ENCODE measurements at regions not wholly inside any gene's neighbourhood (a gene's known extent, or its start where the extent isn't known, plus 50 kb on each side); places are given as distances from the start of the nearest gene placed in this dataset.

DNA sequence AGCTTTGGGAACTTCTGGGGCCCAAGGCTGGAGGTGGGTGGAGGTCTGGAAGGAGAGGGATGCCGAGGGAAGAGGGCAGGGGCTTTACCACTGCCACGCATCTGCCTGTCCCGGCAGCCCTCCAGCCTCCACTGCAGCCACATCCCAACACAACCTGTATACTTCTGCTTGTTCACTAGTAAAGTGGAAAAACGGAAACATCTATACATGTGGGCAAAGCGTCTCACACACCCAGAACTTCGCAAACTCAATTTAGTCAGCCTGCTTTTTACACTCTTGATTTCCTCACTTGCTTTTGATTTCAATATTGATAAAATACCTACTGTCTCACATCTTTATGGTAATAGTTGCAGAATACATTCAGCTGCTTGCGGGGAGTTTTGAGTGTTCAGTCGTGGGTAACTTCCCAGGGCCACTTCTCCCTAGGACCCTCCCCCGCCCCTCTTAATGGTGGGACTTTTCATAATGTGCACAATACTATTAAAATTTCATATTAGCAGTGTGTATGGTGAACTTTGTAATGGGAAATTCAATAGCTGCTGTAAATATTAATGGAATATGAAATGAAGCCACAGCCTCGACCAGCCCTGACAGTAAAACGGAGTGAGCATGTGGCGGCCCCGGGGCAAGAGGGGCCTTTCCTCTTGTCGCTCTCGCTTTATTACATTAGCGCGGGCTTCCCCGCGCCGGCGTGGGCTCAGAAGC is 85.2 kb downstream of the NR2F2 start:
- DNase-seq = no peak

DNA sequence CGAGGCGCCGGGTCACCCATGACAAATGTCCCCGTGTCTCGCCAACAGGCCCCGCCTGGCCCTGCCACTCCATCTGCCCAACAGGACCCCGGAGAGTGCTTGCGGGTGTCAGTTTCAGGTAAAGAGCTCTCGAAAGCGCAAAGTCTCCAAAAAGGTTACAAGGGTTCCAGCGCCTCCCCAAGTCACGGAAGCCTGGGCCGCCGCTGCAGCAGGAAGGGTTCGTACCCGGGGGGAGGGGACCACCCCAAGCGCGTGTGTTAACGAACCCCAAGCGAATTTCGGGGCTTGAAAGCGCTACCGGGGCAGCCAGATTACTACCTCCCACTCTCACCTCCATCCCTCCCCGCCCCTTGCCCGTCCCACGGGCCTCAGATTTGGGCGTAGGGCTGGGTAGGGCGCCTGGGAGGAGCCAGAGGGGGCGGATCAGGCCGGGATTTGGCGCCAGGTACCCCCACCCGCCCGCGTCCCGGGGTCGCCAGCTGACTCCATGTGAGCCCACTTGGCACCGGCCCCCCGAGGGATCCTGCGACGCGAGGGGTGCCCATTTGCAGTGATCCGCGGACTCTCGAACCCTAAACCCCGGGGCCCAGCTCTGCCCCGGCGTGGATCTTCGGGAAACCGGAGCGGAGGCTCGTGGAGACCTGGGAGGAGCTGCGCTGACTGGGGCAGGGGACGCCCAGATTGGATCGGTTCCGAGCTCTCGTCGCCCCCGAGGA is 85.9 kb downstream of the NR2F2 start:
- no peak for DNase-seq

DNA sequence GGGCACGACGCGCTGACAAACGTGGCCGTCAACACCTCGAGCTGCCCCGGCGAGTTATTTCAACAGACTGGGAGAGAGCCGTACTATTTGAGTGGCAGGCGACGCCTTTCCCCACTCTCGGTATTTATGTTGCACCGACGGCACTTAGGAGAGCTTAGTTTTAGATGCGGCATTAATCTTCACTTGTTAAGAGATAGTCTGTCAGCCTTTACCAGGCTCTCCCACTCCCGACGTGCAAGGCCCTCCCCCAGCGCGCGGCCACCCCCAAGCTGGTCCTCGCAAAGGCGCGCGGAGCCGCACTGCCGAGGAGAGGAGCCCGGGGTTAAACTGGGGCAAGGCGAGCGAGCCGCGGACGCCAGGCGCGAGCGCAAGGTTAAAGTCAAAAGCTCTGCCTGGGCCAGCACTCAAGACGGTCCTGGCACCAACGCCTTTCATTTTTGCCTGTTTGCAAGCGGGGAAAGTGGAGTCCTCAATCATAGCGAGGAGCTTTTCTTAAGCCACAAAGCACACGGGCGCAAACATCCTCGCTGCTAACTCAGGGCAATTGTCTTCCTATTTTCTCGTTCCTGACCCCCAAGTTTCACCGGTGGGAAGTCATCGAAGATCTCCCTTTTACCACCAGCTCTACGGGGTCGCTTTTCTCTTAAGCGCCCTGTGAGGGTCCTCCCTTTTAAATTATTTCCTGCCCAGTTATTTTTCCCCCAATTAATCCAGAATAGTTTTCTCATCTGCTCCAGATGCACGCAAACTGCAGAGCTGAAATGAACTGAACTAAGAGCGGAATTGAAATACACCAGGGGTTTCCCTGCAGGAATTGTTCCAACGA is 86.6 kb downstream of the NR2F2 start:
- no peak for DNase-seq

DNA sequence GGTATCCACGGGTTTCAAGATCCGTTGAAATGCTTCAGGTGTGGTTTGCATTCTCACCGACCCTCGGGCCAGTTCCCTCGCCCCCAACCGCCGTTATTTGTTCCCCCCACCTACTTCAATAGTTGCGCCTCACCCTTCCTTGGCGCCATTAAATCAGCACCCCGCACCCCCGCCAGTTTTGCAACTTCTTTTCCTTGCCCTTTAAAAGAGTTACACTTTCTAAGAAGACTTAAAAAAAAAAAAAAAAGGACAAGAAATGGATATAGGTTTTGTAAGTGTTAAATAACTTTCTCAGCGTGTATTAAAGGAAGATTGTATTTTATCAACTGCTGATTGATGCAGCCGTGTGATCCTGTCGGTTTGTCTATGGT is 87.2 kb downstream of the NR2F2 start:
- DNase-seq = no peak

DNA sequence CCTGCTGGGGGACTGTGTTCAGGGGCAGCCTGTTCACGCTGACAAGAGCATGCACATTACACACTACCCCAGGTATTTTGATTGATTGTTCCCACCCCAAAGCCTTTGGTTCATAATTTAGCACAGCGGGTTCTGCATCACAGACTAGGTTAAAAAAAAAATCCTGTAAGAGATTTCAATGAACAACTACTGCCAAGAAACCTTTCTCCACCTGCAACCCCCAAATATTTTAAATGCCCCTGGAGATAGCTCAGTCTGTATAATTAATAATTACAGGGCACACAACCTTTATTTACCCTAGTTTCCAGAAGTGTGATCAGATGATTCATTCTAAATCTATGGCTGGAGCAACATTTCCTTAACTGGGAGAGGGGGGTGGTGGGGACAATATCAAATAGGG is 87.6 kb downstream of the NR2F2 start:
- no peak for DNase-seq

DNA sequence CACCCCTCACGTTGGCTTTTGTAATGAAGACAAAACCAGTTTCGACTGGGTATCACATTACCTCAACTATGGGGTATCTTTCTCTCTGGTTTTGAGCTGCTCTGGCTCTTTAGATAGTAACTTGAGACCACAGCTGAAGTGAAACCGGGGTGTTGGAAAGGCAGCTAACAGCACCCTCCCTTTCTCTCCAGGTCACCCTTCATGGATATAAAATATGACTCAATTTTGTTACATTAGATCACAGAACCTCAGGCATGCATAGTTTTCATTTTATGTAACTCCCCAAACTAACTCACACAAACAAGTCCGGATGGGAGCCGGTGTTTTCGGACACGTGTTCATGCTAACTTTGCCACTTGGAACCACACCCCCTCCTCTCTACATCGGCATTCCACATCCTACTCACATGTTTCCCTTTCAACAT is 90.7 kb downstream of the NR2F2 start:
- peak; percentile 73 for DNase-seq

DNA sequence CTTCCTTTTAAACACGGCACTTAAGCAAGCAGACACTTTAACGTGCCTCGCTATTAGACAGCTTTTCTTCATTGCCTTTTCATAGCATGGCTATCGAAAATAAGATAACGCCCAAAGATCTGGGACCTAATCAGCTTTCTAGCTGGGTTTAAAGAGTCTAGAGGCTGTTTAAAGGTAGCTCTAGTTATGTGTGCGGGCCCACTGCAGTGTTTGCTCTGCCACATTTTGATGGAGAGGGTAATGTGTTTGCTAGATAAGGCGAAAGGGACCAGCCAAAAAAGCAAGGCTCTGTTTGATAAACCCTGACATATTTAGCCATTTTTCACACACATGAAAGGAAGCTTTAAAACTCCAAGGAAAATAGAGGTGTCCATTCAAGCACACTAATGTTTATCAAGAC is 91.6 kb downstream of the NR2F2 start:
- DNase-seq = peak; percentile 85

DNA sequence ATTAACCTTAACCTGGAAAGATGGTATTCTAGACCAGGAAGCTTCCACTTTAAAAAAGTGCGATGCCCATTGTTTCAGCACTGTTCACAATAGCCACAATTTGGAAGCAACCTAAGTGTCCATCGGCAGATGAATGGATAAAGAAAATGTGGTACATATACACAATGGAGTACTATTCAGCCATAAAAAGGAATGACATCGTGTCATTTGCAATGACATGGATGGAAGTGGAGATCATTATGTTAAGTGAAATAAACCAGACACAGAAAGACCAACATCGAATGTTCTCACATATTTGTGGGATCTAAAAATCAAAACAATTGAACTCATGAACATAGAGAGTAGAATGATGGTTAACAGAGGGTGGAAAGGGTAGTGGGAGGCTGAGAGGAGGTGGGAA is 94.2 kb downstream of the NR2F2 start:
- DNase-seq = no peak

DNA sequence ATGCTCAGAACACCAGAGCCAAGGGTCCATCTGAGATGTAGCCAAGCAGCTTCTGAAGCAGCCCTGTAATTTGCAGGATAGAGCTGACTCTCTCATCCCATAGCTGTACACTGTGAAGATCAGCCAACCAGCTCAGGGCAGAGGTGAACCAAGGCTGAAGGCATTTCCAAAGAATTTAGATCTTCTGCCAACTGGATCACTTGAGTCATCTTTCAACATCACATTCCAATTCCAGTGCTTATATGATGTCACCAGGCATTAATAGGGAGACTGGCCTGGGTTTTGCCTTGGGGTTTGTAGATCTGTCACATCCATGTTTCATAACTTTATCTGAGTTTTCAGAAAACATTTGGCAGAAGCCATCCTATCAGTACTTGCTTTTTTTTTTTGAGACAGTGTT is 98.2 kb downstream of the NR2F2 start:
- DNase-seq = no peak

DNA sequence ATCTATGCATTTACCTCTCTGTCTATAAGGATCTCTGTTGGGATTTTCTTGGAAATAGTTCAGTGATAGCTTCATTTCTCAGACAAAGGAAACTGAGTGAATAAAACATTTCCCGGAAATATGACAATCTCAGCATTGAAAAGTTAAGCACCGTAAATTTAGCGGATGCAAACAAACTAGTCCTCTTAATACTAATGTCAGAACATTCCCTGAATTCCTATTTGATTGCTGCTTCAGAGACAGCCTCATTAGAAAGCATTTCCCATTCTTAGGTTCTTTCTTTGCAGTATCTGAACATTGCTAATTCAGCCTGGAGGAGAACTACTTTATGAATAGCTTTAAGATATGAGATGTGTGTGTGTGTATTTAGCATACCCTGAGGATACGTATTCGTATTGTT is 101.3 kb downstream of the NR2F2 start:
- no peak for DNase-seq

DNA sequence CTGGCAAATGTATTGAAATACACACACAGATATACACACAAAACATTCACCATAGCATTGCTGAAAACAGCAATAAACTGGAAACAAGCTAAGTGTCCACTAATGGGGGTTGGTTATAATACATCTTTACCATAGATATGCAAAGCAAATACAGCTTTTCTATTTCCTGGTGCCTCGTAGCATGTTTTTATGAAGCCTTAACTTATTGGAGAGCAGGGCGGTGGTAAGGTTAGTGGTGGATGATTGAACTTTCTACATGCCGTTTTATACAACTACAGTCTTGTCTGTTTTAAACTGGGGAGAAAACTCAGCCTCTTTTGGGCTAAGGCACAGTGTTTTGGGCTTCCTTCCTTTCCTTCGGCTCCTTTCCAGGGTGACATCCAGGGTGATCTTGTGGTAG is 104.5 kb downstream of the NR2F2 start:
- no peak for DNase-seq

DNA sequence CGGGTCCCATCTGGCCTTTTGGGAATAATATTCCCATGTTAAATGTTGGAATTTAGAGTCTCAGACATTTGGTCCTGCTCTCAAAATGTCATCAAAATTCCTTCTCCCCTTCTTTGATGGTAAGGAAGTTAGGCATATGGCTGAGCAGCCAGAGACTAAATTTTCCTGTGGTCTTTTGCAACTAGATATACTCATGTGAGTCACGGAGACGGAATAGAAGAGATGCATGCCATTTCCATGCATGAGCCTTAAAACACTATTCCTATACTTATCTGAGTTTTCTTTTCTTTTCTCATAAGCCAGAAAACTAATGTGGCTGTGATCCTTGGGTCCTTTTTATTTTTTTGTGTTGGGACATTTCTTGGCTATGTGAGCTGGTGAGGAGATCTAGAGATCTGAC is 105.3 kb downstream of the NR2F2 start:
- no peak for DNase-seq

DNA sequence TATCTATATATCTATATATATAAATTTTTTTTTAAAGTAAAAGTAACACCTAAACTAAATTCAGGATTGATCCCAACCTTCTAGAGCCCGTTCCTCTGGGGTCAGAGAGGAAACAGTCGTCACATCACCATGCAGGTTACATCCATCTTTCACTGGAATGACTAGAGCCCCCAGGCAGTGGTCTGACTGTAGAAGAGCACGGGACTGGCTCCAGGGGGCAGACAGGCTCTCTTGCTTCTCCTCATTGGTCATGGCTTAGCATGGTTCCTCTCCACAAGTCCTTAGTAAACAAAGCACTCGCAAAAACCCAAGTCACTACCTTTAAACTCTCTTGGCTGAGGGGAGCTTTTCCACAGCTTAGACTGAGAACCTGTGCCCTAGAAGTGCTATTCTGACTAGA is 110.5 kb downstream of the NR2F2 start:
- DNase-seq = no peak

DNA sequence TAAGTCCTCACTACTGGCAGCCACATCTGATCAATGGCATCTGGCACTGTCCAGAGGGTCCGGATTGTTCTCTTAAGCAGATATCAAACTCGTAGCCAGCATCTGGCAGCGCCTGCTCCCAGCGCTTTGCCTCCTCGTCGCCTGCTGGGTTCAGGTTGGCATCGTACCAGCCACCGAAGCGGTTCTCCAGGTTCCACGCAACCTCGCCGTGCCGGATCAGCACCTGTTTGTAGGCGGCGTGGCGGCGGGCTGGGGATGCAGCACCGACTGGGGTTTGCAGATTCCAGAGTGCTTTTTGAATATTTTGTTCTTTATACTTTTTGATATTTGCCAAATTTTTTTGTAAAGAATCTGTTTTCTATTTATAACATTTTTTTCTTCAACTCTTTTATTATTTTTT is 111.6 kb downstream of the NR2F2 start:
- no peak for DNase-seq

DNA sequence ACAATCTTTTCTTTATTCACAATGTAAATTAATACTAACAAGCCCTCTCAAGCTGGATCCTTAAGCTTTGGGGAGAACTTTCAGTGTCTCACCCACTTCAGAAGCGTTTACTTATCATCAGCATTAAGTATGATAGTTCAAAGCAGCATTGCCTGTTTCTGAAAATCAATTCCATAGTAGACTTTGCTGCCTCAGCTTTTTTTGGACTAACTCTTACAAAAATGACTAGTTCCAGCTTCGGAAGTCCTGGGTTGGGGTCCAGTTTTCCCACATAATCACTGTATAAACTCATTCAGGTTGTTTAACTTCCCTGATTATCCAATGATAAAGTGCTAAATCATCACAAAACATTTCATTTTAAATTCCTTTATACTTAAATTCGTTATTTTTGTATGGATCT is 114.4 kb downstream of the NR2F2 start:
- no peak for DNase-seq

DNA sequence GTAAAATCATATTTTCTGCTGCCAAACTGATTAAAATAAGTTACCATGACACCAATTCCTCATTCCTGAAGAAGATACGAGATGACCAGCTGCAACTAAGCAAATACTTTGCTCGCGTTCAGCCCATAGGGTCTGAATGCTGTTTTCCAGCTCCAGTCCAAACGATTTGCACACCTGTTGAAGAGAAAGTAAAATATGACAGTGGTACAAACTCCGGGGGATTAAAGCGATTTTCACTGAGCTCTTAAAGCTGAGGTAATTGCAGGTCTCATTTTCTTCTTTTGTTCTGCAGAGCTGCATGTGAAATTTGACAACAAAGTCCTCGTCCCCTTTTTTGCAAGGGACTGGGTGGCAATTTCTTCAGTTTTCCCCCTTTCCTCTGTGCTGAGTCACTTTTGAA is 118.4 kb downstream of the NR2F2 start:
- DNase-seq = no peak

DNA sequence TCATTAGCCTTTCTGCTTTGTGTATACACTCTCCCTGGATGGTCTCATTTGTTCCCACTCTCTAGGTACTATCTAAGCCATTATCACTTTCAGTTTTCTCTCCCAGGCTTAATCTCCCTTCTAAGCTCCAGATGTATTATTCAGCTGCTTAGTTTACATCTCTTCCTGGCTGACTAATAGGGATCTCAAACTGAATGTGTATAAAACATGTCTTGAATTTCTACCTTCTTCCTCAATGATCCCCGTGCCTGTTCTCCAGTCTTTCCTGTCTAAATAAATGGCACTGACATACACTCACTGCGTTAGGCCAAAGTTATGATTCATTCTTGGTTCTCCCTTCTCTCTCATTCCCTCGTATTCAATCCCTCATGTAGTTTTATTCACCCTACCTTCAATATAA is 127.3 kb downstream of the NR2F2 start:
- DNase-seq = no peak

DNA sequence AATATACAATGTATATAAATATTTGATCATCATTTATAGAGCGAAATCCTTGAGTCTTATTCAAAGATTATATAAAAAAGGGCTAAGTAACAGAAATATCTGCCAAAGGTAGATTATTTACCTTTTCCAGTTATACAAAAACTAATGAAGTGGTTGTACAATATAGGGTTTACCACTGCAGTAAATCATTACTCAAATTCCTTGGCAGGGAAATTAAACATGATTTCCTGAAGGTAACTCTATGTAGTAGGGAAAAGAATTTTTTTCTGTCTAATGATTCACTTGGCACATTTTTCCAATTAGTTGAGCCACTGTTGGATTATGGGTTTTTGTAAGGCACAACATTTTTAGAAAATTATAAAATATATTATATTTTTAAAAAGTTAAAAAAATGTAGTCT is 129.6 kb downstream of the NR2F2 start:
- no peak for DNase-seq

DNA sequence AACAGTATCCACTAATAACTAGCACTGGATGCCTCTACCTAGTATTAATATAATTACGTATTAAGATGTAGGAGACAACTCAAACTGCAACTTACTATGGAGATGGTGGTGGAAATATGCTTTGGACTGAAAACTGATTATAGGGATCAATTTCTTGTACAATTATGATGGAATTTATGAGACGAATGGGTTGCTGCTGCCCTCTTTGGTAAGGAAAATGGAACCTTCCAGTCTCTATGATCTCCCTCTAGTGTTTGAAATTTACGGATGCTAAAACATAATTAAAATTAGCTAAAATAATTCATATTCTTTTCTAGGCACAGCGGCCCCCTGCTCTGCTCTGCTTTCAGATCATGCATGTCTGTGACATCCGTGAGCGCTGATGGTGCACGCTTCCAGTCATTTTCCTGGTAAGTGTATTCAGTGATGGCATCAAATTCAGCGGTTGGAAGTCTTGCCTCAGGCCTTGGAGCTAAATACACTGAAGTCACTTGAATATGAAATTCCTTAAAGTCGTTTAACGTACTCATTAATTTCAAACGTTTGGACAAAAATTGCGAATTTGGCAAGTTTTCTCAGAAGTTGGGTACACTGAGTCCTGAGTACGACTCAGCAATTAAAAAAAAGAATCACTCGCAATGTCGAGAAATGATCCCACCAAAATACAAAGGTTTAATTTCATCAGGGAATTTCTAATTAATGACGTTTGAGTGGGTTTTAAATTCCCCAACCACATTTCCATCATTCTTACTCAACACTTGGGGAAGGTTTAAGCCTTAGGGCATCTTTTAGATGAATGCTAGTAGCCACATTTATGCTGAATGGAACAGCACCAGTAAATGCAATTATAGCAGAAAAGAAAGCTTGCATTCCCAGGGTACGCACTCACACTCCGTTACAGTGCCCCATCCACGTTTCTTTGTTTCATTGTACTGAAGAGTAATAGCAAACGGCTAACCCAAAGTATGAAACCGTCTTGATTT is 132.6 kb downstream of the NR2F2 start:
- DNase-seq = peak; percentile 6

DNA sequence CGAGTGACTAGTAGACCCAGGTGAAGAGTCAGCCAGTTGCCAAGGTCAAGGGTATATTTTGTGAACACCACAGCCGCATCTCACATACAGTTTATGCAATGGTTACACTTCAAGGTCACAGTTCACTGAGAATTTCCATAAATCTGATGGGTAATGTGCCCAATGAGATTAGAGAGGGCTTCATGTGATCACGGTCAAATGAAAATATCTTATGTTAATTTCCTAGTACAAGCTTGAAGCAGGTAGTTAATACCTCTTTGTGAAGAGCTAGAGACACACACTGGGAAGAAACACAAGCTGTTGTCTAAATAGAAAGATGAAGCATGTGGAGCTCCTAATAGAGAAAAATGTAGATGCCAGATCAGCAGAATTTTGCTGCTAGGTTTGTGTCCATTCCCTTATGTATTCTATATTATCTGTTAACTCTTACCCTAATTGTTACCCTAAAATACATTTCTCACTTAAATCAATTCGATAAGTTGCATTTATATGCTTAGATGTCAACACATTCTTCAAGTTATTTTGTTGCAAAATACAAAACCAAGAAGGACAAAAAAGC is 136.0 kb downstream of the NR2F2 start:
- no peak for DNase-seq

DNA sequence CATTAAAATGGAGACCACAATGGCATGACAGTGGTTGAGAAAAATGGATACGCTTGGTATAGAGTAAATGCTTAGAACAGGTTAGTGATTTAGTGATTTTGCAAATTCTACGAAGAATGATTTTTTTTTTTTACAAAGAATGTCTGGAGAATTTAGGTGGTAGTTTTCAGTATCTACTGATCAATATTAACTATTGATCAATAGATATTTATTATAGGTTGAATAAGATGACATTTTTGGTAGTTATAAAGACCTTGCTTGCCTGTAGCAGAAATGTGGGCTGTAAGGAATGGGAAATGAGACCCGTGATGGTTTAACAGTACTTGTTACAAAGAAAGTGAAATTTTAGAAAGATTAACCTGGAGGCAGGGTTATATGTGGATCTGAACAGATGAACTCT is 137.5 kb downstream of the NR2F2 start:
- DNase-seq = no peak

DNA sequence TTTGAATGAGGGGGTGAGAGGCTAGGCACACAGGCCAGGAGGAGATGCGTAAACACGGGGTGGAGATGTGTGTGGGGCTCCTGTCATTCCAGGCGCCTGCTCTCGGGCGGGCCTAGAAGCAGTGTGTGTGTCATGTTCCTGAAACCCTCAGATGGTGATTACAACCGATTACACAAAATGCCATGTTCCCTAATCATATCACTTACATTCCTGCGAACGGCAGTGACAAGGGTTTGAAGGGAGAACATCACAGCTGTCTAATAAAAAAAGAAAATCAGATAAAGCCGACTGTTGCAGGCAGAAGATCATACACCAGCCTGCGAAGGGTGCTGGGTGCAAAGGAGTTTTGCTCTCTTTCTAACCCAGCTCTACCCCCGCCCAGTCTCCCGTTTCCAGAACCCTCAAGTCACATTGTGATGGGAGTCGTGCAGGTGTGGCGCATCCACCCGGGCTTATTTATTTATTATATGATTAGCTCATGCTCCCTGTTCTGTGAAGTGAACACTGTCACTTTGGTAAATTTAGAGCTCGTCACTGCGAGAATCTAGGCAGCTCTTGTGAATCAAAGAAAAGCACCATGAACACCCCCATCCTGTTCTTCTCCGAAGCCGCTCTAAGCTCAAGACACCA is 140.3 kb downstream of the NR2F2 start:
- no peak for DNase-seq
